ENCODE measurements at regions not wholly inside any gene's neighbourhood (a gene's known extent, or its start where the extent isn't known, plus 50 kb on each side); places are given as distances from the start of the nearest gene placed in this dataset.

- no peak for DNase-seq (ENCODE audit: low read depth in 2 of 2)
These were observed 222.3 kb upstream of the TMC3 start for GRCh38 chr15:81596159-81596865.

- no peak for DNase-seq (ENCODE audit: low read depth in 2 of 2)
These were observed 221.7 kb upstream of the TMC3 start for GRCh38 chr15:81595752-81596151.

GRCh38 chr15:81589671-81590070 lies 215.7 kb upstream of the TMC3 start:
- no peak for DNase-seq (ENCODE audit: low read depth in 2 of 2)

- no peak for DNase-seq (ENCODE audit: low read depth in 2 of 2)
These were observed 201.6 kb upstream of the TMC3 start for GRCh38 chr15:81575436-81576123.

- no peak for DNase-seq (ENCODE audit: low read depth in 2 of 2)
These were observed 199.2 kb upstream of the TMC3 start for GRCh38 chr15:81573098-81573746.

GRCh38 chr15:81572190-81572589 lies 198.2 kb upstream of the TMC3 start:
- DNase-seq (ENCODE audit: low read depth in 2 of 2), result no peak

- no peak for DNase-seq (ENCODE audit: low read depth in 2 of 2)
These were observed 195.5 kb upstream of the TMC3 start for GRCh38 chr15:81569286-81570080.

GRCh38 chr15:81567924-81568323 lies 193.9 kb upstream of the TMC3 start:
- DNase-seq (ENCODE audit: low read depth in 2 of 2), result no peak

GRCh38 chr15:81562986-81563385 lies 189.0 kb upstream of the TMC3 start:
- DNase-seq (ENCODE audit: low read depth in 2 of 2), result no peak

GRCh38 chr15:81560405-81560804 lies 186.4 kb upstream of the TMC3 start:
- no peak for DNase-seq (ENCODE audit: low read depth in 2 of 2)

GRCh38 chr15:81558056-81558455 lies 184.0 kb upstream of the TMC3 start:
- DNase-seq (ENCODE audit: low read depth in 2 of 2), result no peak

- DNase-seq (ENCODE audit: low read depth in 2 of 2), result no peak
These were observed 181.3 kb upstream of the TMC3 start for GRCh38 chr15:81555346-81555745.

GRCh38 chr15:81548365-81549130 lies 174.5 kb upstream of the TMC3 start:
- DNase-seq (ENCODE audit: low read depth in 2 of 2), result no peak

GRCh38 chr15:81547521-81548132 lies 173.6 kb upstream of the TMC3 start:
- no peak for DNase-seq (ENCODE audit: low read depth in 2 of 2)

GRCh38 chr15:81544385-81544784 lies 170.4 kb upstream of the TMC3 start:
- DNase-seq (ENCODE audit: low read depth in 2 of 2), result no peak

GRCh38 chr15:81540909-81541308 lies 166.9 kb upstream of the TMC3 start:
- DNase-seq (ENCODE audit: low read depth in 2 of 2), result no peak

- DNase-seq (ENCODE audit: low read depth in 2 of 2), result no peak
These were observed 162.3 kb upstream of the TMC3 start for GRCh38 chr15:81536356-81536755.

GRCh38 chr15:81534124-81534523 lies 160.1 kb upstream of the TMC3 start:
- no peak for DNase-seq (ENCODE audit: low read depth in 2 of 2)

- DNase-seq (ENCODE audit: low read depth in 2 of 2), result no peak
These were observed 158.0 kb upstream of the TMC3 start for GRCh38 chr15:81532001-81532400.

- no peak for DNase-seq (ENCODE audit: low read depth in 2 of 2)
These were observed 157.1 kb upstream of the TMC3 start for GRCh38 chr15:81531109-81531592.

GRCh38 chr15:81530271-81530691 lies 156.3 kb upstream of the TMC3 start:
- no peak for DNase-seq (ENCODE audit: low read depth in 2 of 2)
